ENCODE measurements at regions not wholly inside any gene's neighbourhood (a gene's known extent, or its start where the extent isn't known, plus 50 kb on each side); places are given as distances from the start of the nearest gene placed in this dataset.

- TF ChIP-seq HOMEZ (CRISPR knock-in tag; IDR thresholded peaks at IDR 0.05) = no peak
- TF ChIP-seq E2F4 (CRISPR knock-in tag; IDR thresholded peaks at IDR 0.05; ENCODE audit: low read depth) = no peak
- TF ChIP-seq HMGXB4 (CRISPR knock-in tag; IDR thresholded peaks at IDR 0.05) = no peak
- no peak for TF ChIP-seq ZNF197 (CRISPR knock-in tag; IDR thresholded peaks at IDR 0.05; ENCODE audit: low read depth)
- TF ChIP-seq FOXA3 (CRISPR knock-in tag; conservative IDR thresholded peaks at IDR 0.05 in 1 of 2, IDR thresholded peaks at IDR 0.05 in 1 of 2) = no peak
- no peak for TF ChIP-seq NUFIP1 (IDR thresholded peaks at IDR 0.05; ENCODE audit: partially characterized antibody)
- no peak for TF ChIP-seq ZNF75A (CRISPR knock-in tag; IDR thresholded peaks at IDR 0.05)
- TF ChIP-seq ZFP36 (IDR thresholded peaks at IDR 0.05; ENCODE audit: low read depth, low read length, partially characterized antibody) = no peak
Measured at GRCh38 chr6:120514544-120514943, 819.7 kb downstream of the TBC1D32 start (continued).
